ENCODE measurements at regions not wholly inside any gene's neighbourhood (a gene's known extent, or its start where the extent isn't known, plus 50 kb on each side); places are given as distances from the start of the nearest gene placed in this dataset.

DNA sequence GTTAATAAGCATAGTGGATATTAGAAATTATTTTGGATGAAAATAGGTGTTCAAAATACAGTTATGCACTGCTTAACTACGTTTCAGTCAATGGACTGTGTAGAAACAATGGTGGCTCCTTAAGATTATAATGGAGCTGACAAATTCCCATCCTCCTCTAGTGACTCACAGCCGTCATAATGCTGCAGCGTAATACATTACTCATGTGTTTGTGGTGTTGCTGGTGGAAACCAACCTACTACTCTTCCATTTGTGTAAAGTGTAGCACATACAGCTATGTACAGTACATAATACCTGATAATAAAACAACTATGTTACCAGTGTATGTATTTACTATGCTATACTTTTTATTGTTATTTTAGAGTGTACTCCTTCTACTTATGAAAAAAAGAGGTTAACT, 111.2 kb upstream of the TMCC3 start:
- H3K4me3 ChIP-seq (ENCODE audit: low read depth, low read length) = no peak overlapping the region
- DNase-seq (ENCODE audit: low read depth) = no peak
- TF ChIP-seq, protein P1, sequence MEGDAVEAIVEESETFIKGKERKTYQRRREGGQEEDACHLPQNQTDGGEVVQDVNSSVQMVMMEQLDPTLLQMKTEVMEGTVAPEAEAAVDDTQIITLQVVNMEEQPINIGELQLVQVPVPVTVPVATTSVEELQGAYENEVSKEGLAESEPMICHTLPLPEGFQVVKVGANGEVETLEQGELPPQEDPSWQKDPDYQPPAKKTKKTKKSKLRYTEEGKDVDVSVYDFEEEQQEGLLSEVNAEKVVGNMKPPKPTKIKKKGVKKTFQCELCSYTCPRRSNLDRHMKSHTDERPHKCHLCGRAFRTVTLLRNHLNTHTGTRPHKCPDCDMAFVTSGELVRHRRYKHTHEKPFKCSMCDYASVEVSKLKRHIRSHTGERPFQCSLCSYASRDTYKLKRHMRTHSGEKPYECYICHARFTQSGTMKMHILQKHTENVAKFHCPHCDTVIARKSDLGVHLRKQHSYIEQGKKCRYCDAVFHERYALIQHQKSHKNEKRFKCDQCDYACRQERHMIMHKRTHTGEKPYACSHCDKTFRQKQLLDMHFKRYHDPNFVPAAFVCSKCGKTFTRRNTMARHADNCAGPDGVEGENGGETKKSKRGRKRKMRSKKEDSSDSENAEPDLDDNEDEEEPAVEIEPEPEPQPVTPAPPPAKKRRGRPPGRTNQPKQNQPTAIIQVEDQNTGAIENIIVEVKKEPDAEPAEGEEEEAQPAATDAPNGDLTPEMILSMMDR (IDR thresholded peaks at IDR 0.05; ENCODE audit: control insufficient read depth, extremely low read depth, insufficient read depth) = no peak

DNA sequence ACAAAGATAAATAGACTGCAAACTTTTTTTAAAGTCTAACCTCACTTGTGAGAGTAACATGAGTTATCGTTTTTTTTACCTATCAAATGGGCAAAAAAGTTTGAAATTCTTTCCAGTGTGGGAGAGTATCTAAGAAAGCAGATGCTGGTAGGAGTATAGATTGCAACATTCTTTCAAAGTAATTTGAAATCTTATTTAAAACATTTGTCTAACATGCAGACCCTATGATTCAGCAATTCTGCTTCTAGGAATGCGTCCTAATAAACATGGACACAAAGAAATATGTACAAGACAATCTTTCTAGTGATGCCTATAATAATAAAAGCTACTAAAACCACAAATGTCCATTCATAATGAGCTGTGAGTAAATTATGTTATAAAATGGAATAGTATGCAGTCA, 110.4 kb upstream of the TMCC3 start:
- TF ChIP-seq, protein P1 (IDR thresholded peaks at IDR 0.05; ENCODE audit: control insufficient read depth, extremely low read depth, insufficient read depth) = no peak
- no peak overlapping the region for H3K4me3 ChIP-seq (ENCODE audit: low read depth, low read length)
- DNase-seq (ENCODE audit: low read depth) = no peak

DNA sequence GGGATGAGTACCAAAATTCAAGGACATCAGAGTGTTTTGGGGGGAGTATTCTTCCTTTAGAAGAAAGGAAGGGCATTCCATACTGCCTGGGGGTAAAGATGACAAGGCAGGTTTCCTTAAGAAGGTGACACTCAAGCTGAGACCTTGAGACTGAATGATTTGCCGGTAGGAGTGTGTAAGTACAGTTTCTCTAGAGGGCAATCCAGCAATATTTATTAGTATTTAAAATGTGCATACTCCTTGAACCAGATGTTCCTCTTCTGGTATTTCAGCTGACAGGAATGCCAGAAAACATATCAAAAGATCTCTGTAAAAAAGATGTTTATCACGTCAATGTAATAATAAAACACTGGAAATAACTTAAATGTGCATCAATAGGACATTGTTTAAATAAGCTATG, 106.4 kb upstream of the TMCC3 start:
- TF ChIP-seq, protein P1 (IDR thresholded peaks at IDR 0.05; ENCODE audit: control insufficient read depth, extremely low read depth, insufficient read depth) = no peak
- DNase-seq (ENCODE audit: low read depth) = no peak
- H3K4me3 ChIP-seq (ENCODE audit: low read depth, low read length) = no peak overlapping the region

DNA sequence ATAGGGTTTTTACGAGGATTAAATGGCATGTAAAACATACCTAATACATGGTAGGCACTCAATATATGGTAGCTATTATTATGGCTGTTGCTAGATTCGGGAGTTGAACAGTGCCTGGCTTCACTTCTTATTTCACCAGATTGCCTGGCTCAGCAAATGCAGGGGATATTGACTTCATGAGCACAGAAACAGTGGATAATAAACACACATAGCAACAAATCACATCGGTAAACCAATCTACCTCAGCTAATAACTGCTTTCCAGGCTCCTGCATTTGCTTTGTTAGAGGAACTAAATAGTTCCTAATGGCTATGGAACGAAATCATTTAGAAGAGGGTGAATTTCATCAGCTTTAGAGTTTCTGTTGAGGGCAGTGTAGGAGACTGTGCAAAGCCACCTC, 105.2 kb upstream of the TMCC3 start:
- TF ChIP-seq, protein P1 (IDR thresholded peaks at IDR 0.05; ENCODE audit: control insufficient read depth, extremely low read depth, insufficient read depth) = no peak

DNA sequence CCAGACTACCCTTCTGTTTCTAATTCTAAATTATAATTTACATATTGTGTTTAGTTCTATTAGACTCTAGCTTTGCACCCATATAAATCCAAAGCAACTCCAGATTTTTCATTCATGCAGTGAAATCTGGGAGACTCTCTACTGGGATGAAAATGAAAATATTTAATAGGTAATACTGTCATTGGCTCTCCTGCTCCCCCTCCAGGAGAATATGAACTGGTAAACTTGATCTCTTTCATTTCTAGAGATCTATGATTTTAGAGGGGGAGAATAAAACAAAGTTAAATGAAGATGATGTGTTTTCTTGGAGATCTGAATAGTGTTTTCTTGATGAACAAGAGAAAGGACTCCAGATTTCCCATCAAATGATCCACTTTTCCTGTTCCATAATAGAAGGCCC, 104.3 kb upstream of the TMCC3 start:
- DNase-seq (ENCODE audit: low read depth) = no peak
- TF ChIP-seq, protein P1 (IDR thresholded peaks at IDR 0.05; ENCODE audit: control insufficient read depth, extremely low read depth, insufficient read depth) = peak; percentile 16; the same call in 1 of the 2 replicates
- no peak overlapping the region for H3K4me3 ChIP-seq (ENCODE audit: low read depth, low read length)

More for the DNA sequence above, 105.2 kb upstream of the TMCC3 start:
- H3K4me3 ChIP-seq (ENCODE audit: low read depth, low read length) = no peak overlapping the region
- no peak for DNase-seq (ENCODE audit: low read depth)

DNA sequence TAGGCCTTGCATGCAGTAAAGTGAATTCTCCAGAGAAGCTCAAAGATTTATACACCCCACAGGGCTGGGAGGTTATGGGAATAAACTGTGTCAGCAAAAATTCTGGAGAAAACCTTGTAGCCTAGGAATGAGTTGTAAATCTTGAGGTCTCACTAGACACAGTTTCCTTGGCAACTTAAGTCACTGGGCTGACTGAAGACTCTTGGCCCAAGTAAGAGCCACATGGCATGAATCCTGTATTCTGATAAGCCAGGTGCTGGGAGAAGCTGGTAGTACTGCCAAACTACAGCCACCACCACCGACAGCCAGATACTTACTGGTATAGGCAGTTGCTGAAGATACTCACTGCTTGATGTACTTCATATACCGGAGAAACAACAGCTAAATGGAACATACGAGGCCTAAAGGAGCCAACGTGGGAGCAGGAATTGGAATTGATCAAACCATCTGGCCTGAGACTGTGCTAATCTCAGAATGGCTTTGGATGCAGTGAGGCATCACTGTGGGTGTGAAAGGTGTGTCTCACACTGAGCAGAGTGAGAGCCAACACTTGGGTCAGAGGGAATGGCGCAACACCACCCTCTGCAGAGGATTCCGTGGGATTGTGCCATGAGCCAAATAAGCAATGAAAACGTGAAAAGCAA, 102.8 kb upstream of the TMCC3 start:
- H3K4me3 ChIP-seq (ENCODE audit: low read depth, low read length) = no peak overlapping the region
- TF ChIP-seq, protein P1 (IDR thresholded peaks at IDR 0.05; ENCODE audit: control insufficient read depth, extremely low read depth, insufficient read depth) = 0 out of 2 replicates have a peak, but pooled peaks have one; percentile 5
- DNase-seq (ENCODE audit: low read depth) = no peak

DNA sequence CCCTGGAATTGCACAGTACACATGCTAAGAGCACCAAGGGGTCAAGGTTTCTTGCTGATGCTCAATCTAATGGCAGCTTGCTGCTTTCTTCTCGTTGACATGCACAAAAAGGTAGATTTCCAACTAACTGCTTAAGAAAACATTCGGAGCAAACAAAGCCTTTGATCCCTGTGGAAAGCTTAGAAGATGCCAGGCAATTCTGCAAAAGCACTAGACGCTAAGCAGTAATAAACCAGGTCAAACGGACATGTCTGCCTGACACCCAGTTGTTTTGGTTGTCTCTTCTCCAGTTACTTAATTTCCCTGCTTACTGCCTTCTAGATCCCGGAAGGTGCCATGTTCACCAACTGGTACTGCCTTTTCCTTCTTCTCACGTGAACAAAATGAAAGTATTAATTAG, 100.5 kb upstream of the TMCC3 start:
- TF ChIP-seq, protein P1 (IDR thresholded peaks at IDR 0.05; ENCODE audit: control insufficient read depth, extremely low read depth, insufficient read depth) = no peak
- no peak overlapping the region for H3K4me3 ChIP-seq (ENCODE audit: low read depth, low read length)
- no peak for DNase-seq (ENCODE audit: low read depth)
